H1 (cell line): ENCODE measurements at regions not wholly inside any gene's neighbourhood (a gene's known extent, or its start where the extent isn't known, plus 50 kb on each side); places are given as distances from the start of the nearest gene placed in this dataset.

Experiments used
- CTCF ChIA-PET: fragments of 300-600 bp; sonication (Branson Sonifier 250); formaldehyde crosslinking; loops from one replicate; lab custom pipeline; 2021; ENCODE audit not compliant: partially characterized antibody; lab: Charles Lee
- POLR2A ChIA-PET: fragments of 300-600 bp; sonication (Branson Sonifier 250); formaldehyde crosslinking; loops from one replicate; lab custom pipeline; 2021; ENCODE audit warnings: inconsistent platforms; ENCODE audit not compliant: partially characterized antibody; lab: Charles Lee
- DNase-seq, 2 experiments: peaks; one replicate each; pipeline versions ENCODE4 v3.0.0 to v3.0.0-alpha.2; 2010 to 2022; ENCODE audit warnings: low spot score in 2 of 2, low read depth in 1 of 2, mixed read lengths in 1 of 2
- FAIRE-seq: peaks from 2 replicates; lab custom pipeline; 2011; peaks lifted over from hg19 to GRCh38; lab: Jason Lieb, UNC
- H2AFZ ChIP-seq: 2 replicates; pipeline ENCODE4 v1.8.1; 2012; ENCODE audit warnings: low read length, inconsistent platforms
- H2AK5ac ChIP-seq: 2 replicates; pipeline ENCODE4 v1.6.1; 2013; ENCODE audit warnings: low read depth, low read length
- H2BK120ac ChIP-seq: replicated peaks from 2 replicates; pipeline ENCODE3; 2013; ENCODE audit warnings: low read depth, low read length, inconsistent platforms
- H2BK12ac ChIP-seq: 2 replicates; pipeline ENCODE4 v1.6.1; 2013; ENCODE audit warnings: low read depth, low read length
- H2BK15ac ChIP-seq: 2 replicates; pipeline ENCODE4 v1.6.1; 2013; ENCODE audit warnings: low read length
- H2BK20ac ChIP-seq: 2 replicates; pipeline ENCODE4 v1.6.1; 2013; ENCODE audit warnings: low read length
- H2BK5ac ChIP-seq: 2 replicates; pipeline ENCODE4 v1.6.1; 2013; ENCODE audit warnings: low read depth, low read length
- H3K14ac ChIP-seq: 2 replicates; pipeline ENCODE4 v1.6.1; 2013; ENCODE audit warnings: inconsistent platforms; ENCODE audit not compliant: insufficient read length
- H3K18ac ChIP-seq: 2 replicates; pipeline ENCODE4 v1.6.1; 2013; ENCODE audit warnings: low read length; ENCODE audit errors: extremely low read depth
- H3K23ac ChIP-seq: 2 replicates; pipeline ENCODE4 v1.6.1; 2013; ENCODE audit warnings: inconsistent platforms; ENCODE audit not compliant: insufficient read length
- H3K23me2 ChIP-seq: 2 replicates; pipeline ENCODE4 v1.6.1; 2013; ENCODE audit warnings: low read depth, low read length
- H3K27ac ChIP-seq: 2 replicates; pipeline ENCODE4 v1.6.1; 2011; ENCODE audit warnings: low read depth, low read length, inconsistent platforms
- H3K27me3 ChIP-seq, 4 experiments: replicated peaks in 1 of 4; 1 replicate in 1 of 4; 2 replicates in 3 of 4; pipeline versions ENCODE4 v1.6.1 to v1.8.1; 2011 to 2013; ENCODE audit warnings: low read length in 3 of 4, mild to moderate bottlenecking in 3 of 4, inconsistent platforms in 2 of 4, mixed read lengths in 2 of 4, moderate library complexity in 1 of 4; ENCODE audit not compliant: control insufficient read depth in 3 of 4, insufficient read depth in 3 of 4; ENCODE audit errors: extremely low read depth in 1 of 4
- H3K36me3 ChIP-seq, 4 experiments: 2 replicates each; pipeline versions ENCODE4 v1.6.1 to v1.8.1; 2011 to 2013; ENCODE audit warnings: mild to moderate bottlenecking in 4 of 4, low read length in 3 of 4, moderate library complexity in 2 of 4, control low read depth in 1 of 4, inconsistent platforms in 1 of 4; ENCODE audit not compliant: insufficient read depth in 4 of 4, control insufficient read depth in 2 of 4
- H3K4ac ChIP-seq: replicated peaks from 2 replicates; pipeline ENCODE3; 2013; ENCODE audit warnings: low read length, low read depth, mixed read lengths, inconsistent platforms; ENCODE audit not compliant: insufficient read length
- H3K4me1 ChIP-seq, 4 experiments: replicated peaks in 1 of 4; 1 replicate in 1 of 4; 2 replicates in 3 of 4; pipeline versions ENCODE4 v1.6.1 to v1.8.1; 2011 to 2013; ENCODE audit warnings: low read length in 3 of 4, inconsistent platforms in 2 of 4, mixed read lengths in 1 of 4; ENCODE audit not compliant: insufficient read depth in 4 of 4, control insufficient read depth in 3 of 4
- H3K4me2 ChIP-seq, 2 experiments: 2 replicates each; pipeline versions ENCODE4 v1.6.1 to v1.8.1; 2011 to 2013; ENCODE audit warnings: low read depth in 2 of 2, low read length in 2 of 2, control low read depth in 1 of 2, inconsistent platforms in 1 of 2, mild to moderate bottlenecking in 1 of 2; ENCODE audit not compliant: insufficient read depth in 1 of 2
- H3K4me3 ChIP-seq, 4 experiments: fragments of 200-600, 300-600 bp in 1 of 4; sonication (generic), shearing (Covaris generic), sonication (Bioruptor Twin) in 1 of 4; 2 replicates each; pipeline versions ENCODE4 v1.5.1 to v1.8.1; 2011 to 2016; ENCODE audit warnings: low read length in 4 of 4, low read depth in 3 of 4, control low read depth in 2 of 4, inconsistent platforms in 2 of 4, mild to moderate bottlenecking in 2 of 4, mixed read lengths in 1 of 4, moderate library complexity in 1 of 4; ENCODE audit not compliant: insufficient read depth in 2 of 4; ENCODE audit errors: extremely low read depth in 1 of 4
- H3K56ac ChIP-seq: replicated peaks from 2 replicates; pipeline ENCODE3; 2013; ENCODE audit warnings: low read depth, mild to moderate bottlenecking, mixed read lengths, low read length, inconsistent platforms; ENCODE audit not compliant: insufficient read length
- H3K79me1 ChIP-seq: 2 replicates; pipeline ENCODE4 v1.6.1; 2013; ENCODE audit warnings: low read depth, low read length, control low read depth
- H3K79me2 ChIP-seq, 2 experiments: 2 replicates each; pipeline versions ENCODE4 v1.6.1 to v1.8.1; 2012 to 2013; ENCODE audit warnings: low read length in 2 of 2, mild to moderate bottlenecking in 2 of 2, inconsistent platforms in 1 of 2; ENCODE audit not compliant: insufficient read depth in 2 of 2, control insufficient read depth in 1 of 2
- H3K9ac ChIP-seq, 4 experiments: replicated peaks in 1 of 4; 1 replicate in 1 of 4; 2 replicates in 3 of 4; pipeline versions ENCODE4 v1.6.1 to v1.8.1; 2011 to 2013; ENCODE audit warnings: low read depth in 3 of 4, low read length in 3 of 4, control low read depth in 2 of 4, mild to moderate bottlenecking in 2 of 4, moderate library complexity in 2 of 4, inconsistent platforms in 1 of 4; ENCODE audit errors: extremely low read depth in 1 of 4
- H3K9me3 ChIP-seq, 2 experiments: 2 replicates each; pipeline versions ENCODE4 v1.6.1 to v1.8.1; 2012 to 2013; ENCODE audit warnings: mild to moderate bottlenecking in 2 of 2, moderate library complexity in 2 of 2, control low read depth in 1 of 2, inconsistent platforms in 1 of 2, low read depth in 1 of 2, low read length in 1 of 2, mixed read lengths in 1 of 2; ENCODE audit not compliant: insufficient read depth in 2 of 2
- H4K20me1 ChIP-seq, 2 experiments: replicated peaks in 1 of 2; 2 replicates each; pipeline versions ENCODE3 to v1.8.1; 2011 to 2013; ENCODE audit warnings: inconsistent platforms in 2 of 2, low read length in 2 of 2, mild to moderate bottlenecking in 1 of 2; ENCODE audit not compliant: insufficient read depth in 2 of 2, control insufficient read depth in 1 of 2
- H4K5ac ChIP-seq: 2 replicates; pipeline ENCODE4 v1.6.1; 2013; ENCODE audit warnings: low read length, low read depth, mixed read lengths, inconsistent platforms; ENCODE audit not compliant: insufficient read length
- H4K8ac ChIP-seq: 2 replicates; pipeline ENCODE4 v1.8.0; 2013; ENCODE audit warnings: mild to moderate bottlenecking, moderate library complexity, low read length, inconsistent platforms; ENCODE audit not compliant: insufficient read depth; ENCODE audit errors: extremely low read depth
- H4K91ac ChIP-seq: replicated peaks from 2 replicates; pipeline ENCODE3; 2013; ENCODE audit warnings: low read length, mixed read lengths, inconsistent platforms; ENCODE audit not compliant: insufficient read length
- BCL11A ChIP-seq, 2 experiments: IDR thresholded peaks; one replicate each; pipeline ENCODE4 v1.6.1; 2011; ENCODE audit warnings: low read depth in 2 of 2, low read length in 2 of 2, mild to moderate bottlenecking in 2 of 2
- CTBP2 ChIP-seq: IDR thresholded peaks from 2 replicates; pipeline ENCODE4 v1.7.0; 2011; ENCODE audit warnings: borderline replicate concordance, mild to moderate bottlenecking, moderate library complexity, mixed read lengths, low read length; ENCODE audit not compliant: insufficient read depth, insufficient read length
- EGR1 ChIP-seq: IDR thresholded peaks from 2 replicates; pipeline ENCODE4 v1.6.1; 2011; ENCODE audit warnings: low read depth, low read length, borderline replicate concordance
- RBBP5 ChIP-seq: IDR thresholded peaks from 2 replicates; pipeline ENCODE4 v1.7.1; 2012; ENCODE audit warnings: low read depth, mild to moderate bottlenecking, inconsistent platforms, low read length, moderate library complexity, borderline replicate concordance
- RFX5 ChIP-seq: IDR thresholded peaks from 2 replicates; pipeline ENCODE4 v1.6.1; 2011; ENCODE audit warnings: low read depth, low read length, improper control_type of control experiment, borderline replicate concordance
- SP4 ChIP-seq: IDR thresholded peaks from 2 replicates; pipeline ENCODE4 v1.6.1; 2012; ENCODE audit warnings: low read length, inconsistent platforms
- SUZ12 ChIP-seq: fragments of 200-600 bp; sonication (generic); IDR thresholded peaks from 2 replicates; pipeline ENCODE4 v1.6.1; 2012; ENCODE audit warnings: mild to moderate bottlenecking, inconsistent platforms, low read length, moderate library complexity, mixed read lengths
- WGBS, 2 experiments: shearing (Covaris generic) in 1 of 2; methylation state at CpG; one replicate each; pipeline versions ENCODE4 v1.1.6 to v1.1.7; 2013 to 2015; ENCODE audit warnings: low lambda C conversion rate in 2 of 2, mixed read lengths in 2 of 2, inconsistent platforms in 1 of 2, low coverage in 1 of 2, missing lambda C conversion rate in 1 of 2; ENCODE audit not compliant: insufficient replicate concordance in 2 of 2, insufficient coverage in 1 of 2, insufficient read length in 1 of 2; ENCODE audit errors: extremely low coverage in 1 of 2, missing lambda C conversion rate in 1 of 2; 5-methylcytosine and 5-hydroxymethylcytosine counted together
- TF ChIP-seq, protein P1 (sequence below), 3 experiments: IDR thresholded peaks; 1 replicate in 2 of 3; 2 replicates in 1 of 3; pipeline versions ENCODE4 v1.5.1 to v1.6.1; 2011; ENCODE audit warnings: low read length in 3 of 3, mild to moderate bottlenecking in 3 of 3, inconsistent platforms in 2 of 3, low read depth in 1 of 3, moderate library complexity in 1 of 3; ENCODE audit not compliant: insufficient read depth in 1 of 3; ENCODE audit errors: control extremely low read depth in 1 of 3
- TF ChIP-seq, protein P2 (sequence below): IDR thresholded peaks from 2 replicates; pipeline ENCODE4 v1.6.1; 2012; ENCODE audit warnings: low read length, inconsistent platforms

DNA sequence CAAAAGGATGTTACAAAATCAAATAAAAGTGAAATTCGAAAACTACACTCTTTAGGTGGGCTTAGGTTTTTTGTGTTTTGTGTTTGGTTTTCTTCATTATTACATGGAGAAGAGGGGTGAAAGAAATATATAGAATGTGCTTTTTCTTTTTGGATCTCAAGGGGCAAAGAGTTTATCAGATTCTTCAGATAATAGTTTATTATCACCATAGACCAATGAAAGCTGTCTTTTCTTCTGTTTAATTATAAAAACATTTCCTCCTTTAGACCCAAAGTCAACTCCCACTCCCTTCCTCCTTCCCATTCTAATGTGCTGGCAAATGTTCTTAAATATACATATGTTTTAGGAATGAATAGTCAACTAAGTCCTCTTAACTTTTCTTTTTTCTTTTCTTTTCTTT, 167.6 kb downstream of the AKR1D1 start:
- DNase-seq (no peak), FAIRE-seq (no peak)
- H3K36me3 ChIP-seq = peaks cover 0 to 4% (median 2%) of the 10 kb centered on the region in 4 experiments; a peak in 1 of 8 replicates
- no peaks in the 10 kb centered on the region for H3K23me2 ChIP-seq
- ChIA-PET POLR2A (interaction anchor here (1.0 to 2.0 kb wide), 7 partner anchors 10 to 266 kb away, joined by 3 to 9 read pairs (median 5); partner anchors contain the start of gene TRIM24), CTCF (no interaction called here)
- H3K18ac ChIP-seq = peak overlapping the region; percentile 79; the same call in 1 of the 2 replicates
- WGBS, 2 experiments = 4% methylated on average over 1 of the region's 1 CpG; no CpG with 5 or more reads in 1 of the 2 experiments
- peak overlapping the region; percentile 88 for H2BK120ac ChIP-seq
- H2AFZ ChIP-seq = no peak overlapping the region
- H2BK12ac ChIP-seq = no peak overlapping the region
- no peak overlapping the region for H3K23ac ChIP-seq
- H4K5ac ChIP-seq = peak overlapping the region; percentile 97
- H3K9me3 ChIP-seq = peaks cover 0 to 4% of the 10 kb centered on the region in 2 experiments; a peak in 2 of 4 replicates
- H4K91ac ChIP-seq = no peak overlapping the region
- no peaks in the 10 kb centered on the region for H3K27me3 ChIP-seq
- peak overlapping the region in 1 of 4 experiments; percentile 38; a peak in 3 of 8 replicates for H3K4me3 ChIP-seq
- peak overlapping the region; percentile 46; the same call in 1 of the 2 replicates for H3K27ac ChIP-seq
- no peak overlapping the region for H3K14ac ChIP-seq
- H2BK20ac ChIP-seq = no peak overlapping the region
- peak overlapping the region; percentile 99; the same call in 1 of the 2 replicates for H2BK5ac ChIP-seq
- H4K20me1 ChIP-seq = no peaks in the 10 kb centered on the region
- no peak overlapping the region for H2BK15ac ChIP-seq
- no peak overlapping the region for H2AK5ac ChIP-seq
- no peaks in the 10 kb centered on the region for H3K79me1 ChIP-seq
- H3K9ac ChIP-seq = no peak overlapping the region
- no peak overlapping the region for H4K8ac ChIP-seq
- H3K4ac ChIP-seq = no peak overlapping the region
- peaks cover 3 to 20% (median 11%) of the 10 kb centered on the region in 4 experiments; a peak in 6 of 7 replicates for H3K4me1 ChIP-seq
- peak overlapping the region; percentile 22 to 54; a peak in 2 of 4 replicates for H3K4me2 ChIP-seq
- H3K56ac ChIP-seq = peak overlapping the region; percentile 11
- no peaks in the 10 kb centered on the region for H3K79me2 ChIP-seq
- TF ChIP-seq RFX5 (no peak), RBBP5 (no peak), SUZ12 (no peak), CTBP2 (no peak), BCL11A (IDR thresholded peaks at IDR 0.05; ENCODE audit: low read depth in 2 of 2, low read length in 2 of 2) (no peak), SP4 (0 out of 2 replicates have a peak, but pooled peaks have one; percentile 15), EGR1 (no peak)
- TF ChIP-seq, protein P1, sequence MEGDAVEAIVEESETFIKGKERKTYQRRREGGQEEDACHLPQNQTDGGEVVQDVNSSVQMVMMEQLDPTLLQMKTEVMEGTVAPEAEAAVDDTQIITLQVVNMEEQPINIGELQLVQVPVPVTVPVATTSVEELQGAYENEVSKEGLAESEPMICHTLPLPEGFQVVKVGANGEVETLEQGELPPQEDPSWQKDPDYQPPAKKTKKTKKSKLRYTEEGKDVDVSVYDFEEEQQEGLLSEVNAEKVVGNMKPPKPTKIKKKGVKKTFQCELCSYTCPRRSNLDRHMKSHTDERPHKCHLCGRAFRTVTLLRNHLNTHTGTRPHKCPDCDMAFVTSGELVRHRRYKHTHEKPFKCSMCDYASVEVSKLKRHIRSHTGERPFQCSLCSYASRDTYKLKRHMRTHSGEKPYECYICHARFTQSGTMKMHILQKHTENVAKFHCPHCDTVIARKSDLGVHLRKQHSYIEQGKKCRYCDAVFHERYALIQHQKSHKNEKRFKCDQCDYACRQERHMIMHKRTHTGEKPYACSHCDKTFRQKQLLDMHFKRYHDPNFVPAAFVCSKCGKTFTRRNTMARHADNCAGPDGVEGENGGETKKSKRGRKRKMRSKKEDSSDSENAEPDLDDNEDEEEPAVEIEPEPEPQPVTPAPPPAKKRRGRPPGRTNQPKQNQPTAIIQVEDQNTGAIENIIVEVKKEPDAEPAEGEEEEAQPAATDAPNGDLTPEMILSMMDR (IDR thresholded peaks at IDR 0.05; ENCODE audit: control extremely low read depth in 1 of 3, insufficient read depth in 1 of 3, low read depth in 1 of 3, low read length in 3 of 3) = no peak
- TF ChIP-seq, protein P2, sequence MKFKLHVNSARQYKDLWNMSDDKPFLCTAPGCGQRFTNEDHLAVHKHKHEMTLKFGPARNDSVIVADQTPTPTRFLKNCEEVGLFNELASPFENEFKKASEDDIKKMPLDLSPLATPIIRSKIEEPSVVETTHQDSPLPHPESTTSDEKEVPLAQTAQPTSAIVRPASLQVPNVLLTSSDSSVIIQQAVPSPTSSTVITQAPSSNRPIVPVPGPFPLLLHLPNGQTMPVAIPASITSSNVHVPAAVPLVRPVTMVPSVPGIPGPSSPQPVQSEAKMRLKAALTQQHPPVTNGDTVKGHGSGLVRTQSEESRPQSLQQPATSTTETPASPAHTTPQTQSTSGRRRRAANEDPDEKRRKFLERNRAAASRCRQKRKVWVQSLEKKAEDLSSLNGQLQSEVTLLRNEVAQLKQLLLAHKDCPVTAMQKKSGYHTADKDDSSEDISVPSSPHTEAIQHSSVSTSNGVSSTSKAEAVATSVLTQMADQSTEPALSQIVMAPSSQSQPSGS = 0 out of 2 replicates have a peak, but pooled peaks have one; percentile 9
